ENCODE measurements at regions not wholly inside any gene's neighbourhood (a gene's known extent, or its start where the extent isn't known, plus 50 kb on each side); places are given as distances from the start of the nearest gene placed in this dataset. TPM values are rescaled to one million over a fixed set of nuclear protein-coding genes. Genes with fewer than 3 reads are reported as not detected.

GRCh38 chr4:75102787-75103085 lies 169.8 kb downstream of the PARM1 start:
- Histone ChIP-seq H3K27ac (replicated peaks; ENCODE audit: low read length) (no peak overlapping the region), H2AFZ (ENCODE audit: low read length) (no peak overlapping the region), H3K9me3 (replicated peaks in 1 of 2; ENCODE audit: control insufficient read depth in 2 of 2, insufficient read depth in 1 of 2, low read depth in 1 of 2, low read length in 2 of 2) (no peaks in the 10 kb centered on the region), H3K9ac (ENCODE audit: low read depth, low read length, poor library complexity) (no peak overlapping the region), H2AK5ac (ENCODE audit: low read depth, low read length) (no peak overlapping the region), H3K4me3 (ENCODE audit: low read length in 2 of 2) (no peak overlapping the region), H3K4me1 (ENCODE audit: control insufficient read depth in 2 of 2, insufficient read depth in 1 of 2, low read depth in 1 of 2, low read length in 2 of 2) (no peaks in the 10 kb centered on the region), H3K23ac (ENCODE audit: low read depth, low read length, poor library complexity) (no peak overlapping the region), H3K27me3 (ENCODE audit: control insufficient read depth in 3 of 3, insufficient read depth in 3 of 3, low read depth in 1 of 3, low read length in 3 of 3) (no peaks in the 10 kb centered on the region), H3K14ac (ENCODE audit: low read length) (no peak overlapping the region), H2BK5ac (ENCODE audit: low read length) (no peak overlapping the region), H4K91ac (ENCODE audit: low read depth, low read length, poor library complexity) (no peak overlapping the region), H2BK15ac (ENCODE audit: low read length) (no peak overlapping the region), H2BK12ac (ENCODE audit: low read length) (no peak overlapping the region), H3K36me3 (replicated peaks in 1 of 2; ENCODE audit: control insufficient read depth in 2 of 2, insufficient read depth in 2 of 2, low read length in 2 of 2) (no peaks in the 10 kb centered on the region), H3K4ac (ENCODE audit: low read length) (no peak overlapping the region), H3K4me2 (ENCODE audit: insufficient read depth, low read length, poor library complexity, severe bottlenecking) (no peak overlapping the region), H3K18ac (ENCODE audit: low read length) (no peak overlapping the region), H4K8ac (ENCODE audit: low read depth, low read length) (no peak overlapping the region), H2BK120ac (ENCODE audit: low read depth, low read length) (no peak overlapping the region), H3K79me1 (ENCODE audit: low read depth, low read length) (no peaks in the 10 kb centered on the region)
- DNase-seq (ENCODE audit: low spot score) = no peak

DNA sequence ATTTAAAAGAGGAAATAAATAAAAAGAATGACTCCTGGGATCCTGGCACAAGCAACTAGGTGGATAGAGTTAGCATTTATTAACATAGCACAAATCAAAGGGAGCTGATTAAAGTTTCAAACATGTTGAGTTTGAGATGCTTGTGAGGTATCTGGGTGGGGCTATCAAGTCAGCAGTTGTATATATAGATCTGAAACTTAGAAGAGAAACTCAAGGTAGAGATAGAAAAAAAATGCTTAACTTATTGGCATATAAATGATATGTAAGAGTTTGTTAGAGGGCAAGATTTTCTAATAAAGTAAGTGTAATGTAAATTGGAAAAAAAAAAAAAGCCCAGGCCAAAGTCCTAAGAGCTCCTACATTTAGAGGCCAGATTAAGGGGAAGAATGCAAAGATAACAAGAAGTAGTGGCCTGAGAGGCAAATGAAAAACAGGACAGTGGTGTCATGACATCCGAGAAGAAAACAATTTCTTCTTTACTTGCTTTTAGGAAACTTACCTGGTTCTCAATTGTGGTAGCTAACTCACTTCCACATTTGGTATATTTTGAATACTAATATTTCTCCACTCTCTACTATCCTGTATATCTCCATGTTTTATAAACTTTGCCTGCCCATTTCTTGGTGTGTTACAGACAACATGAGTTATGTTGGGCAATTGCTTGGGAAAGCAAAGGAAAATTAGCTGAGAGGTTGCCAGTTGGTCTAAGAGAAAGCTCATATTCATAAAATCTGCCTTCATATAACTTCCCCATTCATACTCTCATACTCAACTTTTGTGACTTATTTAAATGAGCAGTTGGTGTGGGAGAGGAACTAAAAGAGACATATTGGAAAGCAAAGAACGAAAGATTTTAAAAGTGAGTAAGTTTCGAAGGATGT lies 169.2 kb downstream of the PARM1 start:
- Histone ChIP-seq H3K18ac (ENCODE audit: low read length) (no peak overlapping the region), H3K4me1 (ENCODE audit: control insufficient read depth in 2 of 2, insufficient read depth in 1 of 2, low read depth in 1 of 2, low read length in 2 of 2) (no peaks in the 10 kb centered on the region), H3K79me1 (ENCODE audit: low read depth, low read length) (no peaks in the 10 kb centered on the region), H4K8ac (ENCODE audit: low read depth, low read length) (no peak overlapping the region), H2BK15ac (ENCODE audit: low read length) (no peak overlapping the region), H2BK120ac (ENCODE audit: low read depth, low read length) (no peak overlapping the region), H2AK5ac (ENCODE audit: low read depth, low read length) (no peak overlapping the region), H3K36me3 (replicated peaks in 1 of 2; ENCODE audit: control insufficient read depth in 2 of 2, insufficient read depth in 2 of 2, low read length in 2 of 2) (no peaks in the 10 kb centered on the region), H3K14ac (ENCODE audit: low read length) (no peak overlapping the region), H3K27me3 (ENCODE audit: control insufficient read depth in 3 of 3, insufficient read depth in 3 of 3, low read depth in 1 of 3, low read length in 3 of 3) (no peaks in the 10 kb centered on the region), H4K91ac (ENCODE audit: low read depth, low read length, poor library complexity) (no peak overlapping the region), H3K4me2 (ENCODE audit: insufficient read depth, low read length, poor library complexity, severe bottlenecking) (no peak overlapping the region), H2BK12ac (ENCODE audit: low read length) (no peak overlapping the region), H3K9me3 (replicated peaks in 1 of 2; ENCODE audit: control insufficient read depth in 2 of 2, insufficient read depth in 1 of 2, low read depth in 1 of 2, low read length in 2 of 2) (no peaks in the 10 kb centered on the region), H3K27ac (replicated peaks; ENCODE audit: low read length) (no peak overlapping the region), H2BK5ac (ENCODE audit: low read length) (no peak overlapping the region), H3K4ac (ENCODE audit: low read length) (no peak overlapping the region), H3K23ac (ENCODE audit: low read depth, low read length, poor library complexity) (no peak overlapping the region), H3K4me3 (ENCODE audit: low read length in 2 of 2) (no peak overlapping the region), H3K9ac (ENCODE audit: low read depth, low read length, poor library complexity) (no peak overlapping the region), H2AFZ (ENCODE audit: low read length) (no peak overlapping the region)
- no CpG with 5 or more reads among the region's 3 CpGs for WGBS, 2 donors (ENCODE audit: extremely low coverage in 2 of 2, insufficient read length in 2 of 2, insufficient replicate concordance in 1 of 2)
- DNase-seq (ENCODE audit: low spot score) = no peak

Small RNAs in the stretch of these regions (small RNA-seq; reads per million reads assigned to genes)
- gene AC093870.1 (ENCODE audit: insufficient read depth) = not detected
